Peyer's patch (tissue), 4 donors: ENCODE measurements at regions not wholly inside any gene's neighbourhood (a gene's known extent, or its start where the extent isn't known, plus 50 kb on each side); places are given as distances from the start of the nearest gene placed in this dataset.

Experiments used
- POLR2A ChIP-seq, 2 donors: fragments of 450-650 bp; IDR thresholded peaks; one replicate each; pipeline ENCODE4 v1.5.1; 2017; ENCODE audit warnings: antibody characterized with exemption in 2 of 2, mild to moderate bottlenecking in 2 of 2, moderate library complexity in 2 of 2
- TF ChIP-seq, protein P1 (sequence below), 6 experiments: fragments of 450-650 bp in 4 of 6; fragments of 200-600 bp in 2 of 6; sonication (generic) in 1 of 6; IDR thresholded peaks; one replicate each; pipeline ENCODE4 v1.5.1; 2017 to 2019; ENCODE audit warnings: antibody characterized with exemption in 6 of 6, mild to moderate bottlenecking in 3 of 6, moderate library complexity in 1 of 6

DNA sequence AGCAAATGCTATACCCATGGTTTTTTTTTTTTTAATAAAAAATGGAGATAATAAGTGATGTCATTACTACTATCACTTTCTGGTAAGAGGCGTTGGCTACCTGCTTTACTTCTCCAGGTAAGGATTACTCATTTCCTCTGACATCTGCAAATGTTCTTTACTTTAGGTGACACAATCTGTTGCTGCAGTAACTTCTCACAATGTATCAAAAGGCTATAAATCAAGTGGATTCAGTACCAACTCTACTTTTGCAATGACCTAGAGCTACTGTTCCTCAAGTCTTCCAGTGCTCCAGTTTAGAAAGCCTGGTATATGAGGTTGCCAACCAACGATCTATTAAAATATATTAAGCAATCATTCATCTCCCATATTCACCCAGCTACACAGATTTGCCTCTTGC, 129.1 kb downstream of the PLK2 start:
- TF ChIP-seq, protein P1, sequence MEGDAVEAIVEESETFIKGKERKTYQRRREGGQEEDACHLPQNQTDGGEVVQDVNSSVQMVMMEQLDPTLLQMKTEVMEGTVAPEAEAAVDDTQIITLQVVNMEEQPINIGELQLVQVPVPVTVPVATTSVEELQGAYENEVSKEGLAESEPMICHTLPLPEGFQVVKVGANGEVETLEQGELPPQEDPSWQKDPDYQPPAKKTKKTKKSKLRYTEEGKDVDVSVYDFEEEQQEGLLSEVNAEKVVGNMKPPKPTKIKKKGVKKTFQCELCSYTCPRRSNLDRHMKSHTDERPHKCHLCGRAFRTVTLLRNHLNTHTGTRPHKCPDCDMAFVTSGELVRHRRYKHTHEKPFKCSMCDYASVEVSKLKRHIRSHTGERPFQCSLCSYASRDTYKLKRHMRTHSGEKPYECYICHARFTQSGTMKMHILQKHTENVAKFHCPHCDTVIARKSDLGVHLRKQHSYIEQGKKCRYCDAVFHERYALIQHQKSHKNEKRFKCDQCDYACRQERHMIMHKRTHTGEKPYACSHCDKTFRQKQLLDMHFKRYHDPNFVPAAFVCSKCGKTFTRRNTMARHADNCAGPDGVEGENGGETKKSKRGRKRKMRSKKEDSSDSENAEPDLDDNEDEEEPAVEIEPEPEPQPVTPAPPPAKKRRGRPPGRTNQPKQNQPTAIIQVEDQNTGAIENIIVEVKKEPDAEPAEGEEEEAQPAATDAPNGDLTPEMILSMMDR (IDR thresholded peaks at IDR 0.05): no peak
- TF ChIP-seq POLR2A (IDR thresholded peaks at IDR 0.05): no peak
